Adipose tissue (tissue), 3 donors: ENCODE measurements at regions not wholly inside any gene's neighbourhood (a gene's known extent, or its start where the extent isn't known, plus 50 kb on each side); places are given as distances from the start of the nearest gene placed in this dataset.
"Not testable (repeated sequence)": the region's sequence is repeated elsewhere in the genome, so short reads cannot be mapped to it uniquely, and the experiment has no call there.

ENCODE experiments used
- H3K27ac ChIP-seq: one replicate; pipeline ENCODE4 v1.5.1; 2013; ENCODE audit warnings: low read depth, low read length
- WGBS, 3 donors: extraction: QIAGEN DNeasy Blood & Tissue Kit; methylation state at CpG; one replicate each; pipeline ENCODE4 v1.1.7; 2013; 5-methylcytosine and 5-hydroxymethylcytosine counted together
- donor health status: healthy with polysubstance abuse.
- donor health status: Bipolar disorder and iron deficiency.
- donor health status: healthy.

GRCh38 chr6:43896329-43897255 lies 126.6 kb downstream of the VEGFA start:
- H3K27ac ChIP-seq = no peak overlapping the region
- 71 to 83% (median 77%) methylated on average over 11 of the region's 11 CpGs for WGBS, 3 donors

DNA sequence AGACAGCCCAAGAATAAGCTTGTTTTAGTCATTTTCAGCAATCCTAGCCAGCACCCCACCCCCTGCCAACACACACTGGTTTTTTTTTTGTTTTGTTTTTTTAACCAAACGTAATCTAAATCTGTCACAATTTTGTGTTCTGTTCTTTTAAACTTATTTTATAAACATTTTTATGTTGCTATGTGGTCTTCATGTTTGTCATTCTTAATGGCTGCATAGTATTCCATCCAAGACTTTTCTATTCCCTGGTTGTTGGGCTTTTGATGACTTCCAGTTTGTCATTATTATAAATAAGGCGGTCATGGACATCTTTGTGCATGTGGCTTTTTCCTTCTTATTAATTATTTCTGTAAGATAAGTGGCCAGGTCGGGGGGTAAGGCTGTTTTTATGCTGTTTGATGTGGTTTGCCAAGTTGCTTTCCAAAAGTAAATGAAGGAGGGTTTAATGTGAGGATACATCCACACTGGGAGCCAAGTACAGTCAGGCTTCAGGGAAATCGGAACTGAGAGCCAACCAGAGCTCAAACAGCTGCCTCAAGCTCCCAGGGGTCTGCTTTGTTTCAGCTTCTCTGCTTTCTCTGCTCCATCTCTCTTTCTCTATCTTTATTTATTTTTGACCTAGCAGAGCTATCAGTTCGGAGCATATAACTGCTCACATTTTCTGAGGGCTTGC lies 125.8 kb downstream of the VEGFA start:
- WGBS, 3 donors = 56 to 63% (median 59%) methylated on average over 5 of the region's 5 CpGs
- no peak overlapping the region for H3K27ac ChIP-seq

DNA sequence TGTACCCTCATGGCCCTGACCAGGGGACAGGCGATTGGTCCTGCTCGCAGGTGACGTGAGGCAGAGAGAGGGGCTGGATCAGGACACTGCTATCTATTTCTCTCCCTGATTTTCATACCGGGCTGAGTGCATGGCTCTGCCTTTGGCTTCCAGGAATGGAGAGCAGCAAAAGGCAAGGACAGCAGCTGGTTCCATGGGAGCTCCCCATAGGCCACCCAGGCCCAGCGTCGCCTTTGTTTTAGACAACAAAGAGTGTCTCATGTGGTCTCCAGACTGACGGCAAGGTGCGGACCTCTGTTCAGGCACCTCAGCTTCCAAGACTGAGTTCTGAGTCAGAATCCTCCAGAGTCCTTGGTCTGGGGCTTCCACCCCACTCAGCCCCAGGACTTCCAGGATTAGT lies 123.1 kb downstream of the VEGFA start:
- WGBS, 3 donors = 92 to 97% (median 92%) methylated on average over 8 of the region's 8 CpGs
- no peak overlapping the region for H3K27ac ChIP-seq

DNA sequence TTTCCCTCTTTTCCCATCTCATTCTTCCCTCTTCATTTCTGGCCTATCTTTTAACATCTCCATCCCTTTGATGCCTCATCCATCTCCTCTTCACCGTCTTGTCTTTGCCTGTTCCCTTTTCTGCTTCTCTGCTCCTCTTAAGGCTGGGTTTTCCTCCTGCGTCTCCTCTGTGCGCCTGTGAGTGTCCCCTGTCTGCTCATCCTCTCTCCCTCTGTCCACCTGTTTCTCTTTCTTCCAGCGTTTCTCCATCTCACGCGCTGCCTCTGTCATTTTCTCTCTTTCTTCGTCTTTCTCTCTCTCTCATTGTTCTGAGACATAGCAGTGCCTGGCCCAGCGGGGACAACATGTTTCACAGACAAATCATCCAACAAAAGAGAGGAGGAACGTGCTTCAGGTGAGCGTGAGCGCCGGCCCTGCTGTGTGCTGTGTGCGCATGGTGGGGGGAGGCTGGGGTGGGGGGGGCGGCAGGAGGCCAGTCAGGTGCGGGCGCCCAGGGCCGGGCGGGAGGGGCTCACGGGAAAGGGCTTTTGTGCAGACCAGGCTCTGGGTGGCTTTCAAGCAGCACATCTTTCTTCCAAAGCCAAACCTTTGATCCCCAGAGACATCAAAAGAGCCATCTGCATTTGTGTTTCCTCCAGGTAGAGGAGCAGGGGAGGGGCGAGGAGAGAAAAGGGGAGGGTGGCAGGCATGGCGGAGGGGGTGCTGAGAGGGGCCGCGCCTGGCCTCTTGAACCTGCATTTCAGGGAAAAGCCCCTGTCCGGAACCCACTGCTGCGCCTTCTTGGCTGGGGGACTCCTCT lies 121.3 kb downstream of the VEGFA start:
- H3K27ac ChIP-seq = no peak overlapping the region
- WGBS, 3 donors = 57 to 67% (median 58%) methylated on average over 24 to 25 of the region's 25 CpGs

GRCh38 chr6:43890197-43891062 lies 120.4 kb downstream of the VEGFA start:
- 70 to 82% (median 70%) methylated on average over 17 of the region's 17 CpGs for WGBS, 3 donors

DNA sequence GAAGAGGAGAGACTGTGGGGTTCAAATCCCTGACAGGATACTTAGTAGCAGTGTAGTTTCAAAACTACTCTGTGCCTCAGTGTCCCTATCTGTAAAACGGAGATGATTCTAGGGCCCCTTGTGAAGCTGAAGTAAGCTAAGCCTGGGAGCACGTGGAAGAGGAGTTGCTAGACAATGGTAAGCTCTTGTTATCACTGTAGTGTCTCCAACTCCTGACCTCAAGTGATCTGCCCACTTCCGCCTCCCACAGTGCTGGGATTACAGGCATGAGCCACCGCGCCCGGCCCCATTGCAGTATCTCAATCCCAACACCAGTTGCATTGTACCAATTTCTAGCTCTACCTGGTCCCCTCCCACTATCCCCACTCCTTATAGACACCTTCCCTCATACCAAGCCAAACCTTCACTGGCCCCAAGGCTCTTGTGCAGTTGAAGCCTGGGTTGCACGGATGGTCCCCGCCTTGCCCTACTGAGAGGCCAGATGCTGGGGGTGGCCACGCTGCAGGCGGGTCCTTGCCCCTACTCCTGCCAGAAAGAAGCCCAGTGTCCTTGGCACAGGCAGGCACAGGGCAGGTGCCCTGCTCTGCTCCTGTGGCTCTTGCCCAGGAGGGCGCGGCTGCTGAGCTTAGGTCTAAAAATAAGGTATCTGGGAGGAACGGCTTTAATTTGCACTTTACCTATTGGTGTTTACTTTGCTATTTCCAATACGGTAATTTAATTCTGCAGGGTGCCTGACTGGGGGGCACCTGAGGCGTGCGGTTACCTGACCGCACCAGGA lies 118.1 kb downstream of the VEGFA start:
- whole genome bisulfite sequencing, 3 donors = 80 to 89% (median 86%) methylated on average over 17 of the region's 17 CpGs
- H3K27ac ChIP-seq = no peak overlapping the region

More at GRCh38 chr6:43890197-43891062, 120.4 kb downstream of the VEGFA start:
- no peak overlapping the region for H3K27ac ChIP-seq

DNA sequence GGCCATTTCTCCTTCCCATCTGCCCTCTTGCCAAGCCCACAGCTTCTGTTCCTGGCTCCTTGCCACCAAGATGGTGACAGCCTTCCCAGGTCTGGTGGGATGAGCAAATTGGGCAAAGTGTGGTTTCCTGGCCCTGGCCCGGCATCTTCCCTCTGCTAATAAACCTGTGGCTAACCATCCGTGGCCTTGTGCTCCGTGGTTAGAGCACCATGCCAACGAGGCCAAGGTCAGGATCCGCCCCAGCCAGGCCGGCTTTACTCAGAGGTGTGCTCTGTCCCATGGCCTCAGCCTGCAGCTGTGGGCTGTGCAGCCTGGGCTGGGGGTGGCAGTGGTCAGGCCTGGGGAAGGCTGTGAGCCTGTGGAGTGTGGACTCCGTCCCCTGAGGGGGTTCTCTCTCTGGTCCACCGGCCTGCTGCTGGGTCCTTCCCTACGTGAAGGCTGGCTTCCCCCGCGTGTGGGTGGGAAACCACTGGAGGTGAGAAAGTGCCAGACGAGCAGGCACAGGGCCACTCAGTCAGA lies 117.4 kb downstream of the VEGFA start:
- H3K27ac ChIP-seq = no peak overlapping the region
- WGBS, 3 donors = 58 to 66% (median 63%) methylated on average over 11 to 12 of the region's 12 CpGs

- no peak overlapping the region for H3K27ac ChIP-seq
- WGBS, 3 donors = 75 to 83% (median 80%) methylated on average over 7 of the region's 7 CpGs
Observed at GRCh38 chr6:43886717-43887339, 116.8 kb downstream of the VEGFA start.

- H3K27ac ChIP-seq = no peak overlapping the region
- WGBS, 3 donors = 77 to 85% (median 78%) methylated on average over 10 of the region's 10 CpGs
Observed at GRCh38 chr6:43886067-43886461, 116.1 kb downstream of the VEGFA start.

DNA sequence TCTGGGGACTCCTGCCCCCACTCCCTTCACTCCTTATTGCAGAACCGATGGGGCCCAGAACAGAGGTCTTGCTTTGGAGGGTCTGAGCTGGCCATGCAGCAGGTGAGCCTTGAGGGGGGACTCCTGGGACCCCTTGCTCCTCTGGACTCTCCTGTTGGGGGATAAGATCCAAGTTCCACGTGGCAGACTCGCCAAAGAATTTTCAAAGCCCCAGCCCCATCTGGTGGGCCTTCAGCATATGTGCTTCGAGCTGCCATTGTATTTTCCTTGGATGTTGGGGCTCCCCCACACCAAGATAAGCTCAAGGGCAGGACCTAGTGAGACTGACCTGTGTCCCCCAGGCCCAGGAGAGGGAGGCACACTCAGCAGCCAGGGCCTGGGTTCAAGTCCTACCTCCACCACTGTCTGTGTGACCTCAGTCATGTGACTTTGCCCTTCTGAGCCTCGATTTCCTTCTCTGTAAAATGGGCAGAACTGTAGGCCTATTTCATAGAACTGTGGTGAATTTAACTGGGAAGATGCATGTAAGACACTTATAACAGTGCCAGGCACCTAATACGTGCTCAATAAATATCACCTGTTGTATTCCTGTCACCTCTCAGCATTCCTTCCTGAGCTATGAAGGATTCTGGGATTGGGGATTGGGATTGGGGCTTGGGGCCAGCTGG lies 115.5 kb downstream of the VEGFA start:
- H3K27ac ChIP-seq = no peak overlapping the region
- 82 to 87% (median 83%) methylated on average over 6 of the region's 6 CpGs for WGBS, 3 donors

- no peak overlapping the region for H3K27ac ChIP-seq
- WGBS, 3 donors = 50 to 91% (median 50%) methylated on average over 5 of the region's 5 CpGs
Observed at GRCh38 chr6:43884652-43885022, 114.6 kb downstream of the VEGFA start.

DNA sequence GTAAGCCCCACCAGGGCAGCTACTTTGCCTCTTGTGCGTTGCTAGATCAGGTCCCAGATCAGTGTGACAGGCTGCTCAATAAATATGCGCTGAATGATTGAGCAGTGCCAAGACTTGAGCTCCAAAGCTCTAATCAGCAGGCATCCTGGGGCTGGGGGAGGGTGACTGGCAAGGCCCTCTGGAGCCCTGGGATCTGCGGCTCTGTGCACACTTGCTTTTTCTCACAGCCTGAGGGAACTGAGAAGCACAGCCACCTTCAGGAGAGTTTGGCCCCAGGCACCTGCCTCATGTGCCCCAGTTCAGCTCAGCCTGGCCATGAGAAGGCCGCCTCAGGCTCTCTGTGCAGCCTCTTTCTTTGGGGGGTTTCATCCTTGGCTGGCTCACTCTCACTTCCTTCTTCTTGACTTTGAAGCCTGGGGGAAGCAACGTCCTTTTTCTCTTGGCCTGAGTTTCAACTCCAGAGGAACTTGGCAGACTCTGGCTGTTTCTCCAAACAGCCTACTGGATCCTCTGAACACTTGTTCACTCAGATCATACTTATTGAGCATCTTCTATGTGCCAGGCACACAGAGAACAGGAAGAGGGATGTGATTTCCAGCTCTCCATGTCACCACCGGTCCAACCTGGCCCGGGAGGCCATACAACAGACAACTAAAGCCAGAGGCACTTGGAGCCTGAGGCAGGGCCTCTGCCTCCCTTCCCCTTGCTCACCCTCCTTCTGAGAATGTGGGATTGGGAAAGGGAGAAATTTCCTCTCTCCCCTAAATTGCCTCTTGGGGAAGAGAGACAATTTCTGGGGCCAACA lies 114.0 kb downstream of the VEGFA start:
- WGBS, 3 donors = 52 to 59% (median 53%) methylated on average over 7 of the region's 7 CpGs
- no peak overlapping the region for H3K27ac ChIP-seq

DNA sequence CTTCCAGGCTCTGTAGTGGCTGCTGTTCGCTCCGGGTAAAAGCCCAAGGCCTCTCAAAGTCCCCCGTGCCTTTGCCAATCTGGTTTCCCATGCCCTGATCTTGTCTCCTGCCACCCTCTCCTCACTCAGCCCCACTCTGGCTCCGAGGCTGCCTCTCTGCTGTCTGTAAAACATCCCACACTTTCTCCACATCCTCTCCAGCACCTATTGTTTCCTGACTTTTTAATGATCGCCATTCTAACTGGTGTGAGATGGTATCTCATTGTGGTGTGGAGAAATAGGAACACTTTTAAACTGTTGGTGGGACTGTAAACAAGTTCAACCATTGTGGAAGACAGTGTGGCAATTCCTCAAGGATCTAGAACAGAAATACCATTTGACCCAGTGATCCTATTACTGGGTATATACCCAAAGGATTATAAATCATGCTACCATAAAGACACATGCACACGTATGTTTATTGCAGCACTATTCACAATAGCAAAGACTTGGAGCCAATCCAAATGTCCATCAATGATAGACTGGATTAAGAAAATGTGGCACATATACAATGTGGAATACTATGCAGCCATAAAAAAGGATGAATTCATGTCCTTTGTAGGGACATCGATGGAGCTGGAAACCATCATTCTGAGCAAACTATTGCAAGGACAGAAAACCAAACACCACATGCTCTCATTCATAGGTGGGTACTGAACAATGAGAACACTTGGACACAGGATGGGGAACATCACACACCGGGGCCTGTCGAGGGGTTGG lies 112.9 kb downstream of the VEGFA start:
- H3K27ac ChIP-seq = not testable (repeated sequence)
- 87 to 96% (median 93%) methylated on average over 9 of the region's 9 CpGs for WGBS, 3 donors

GRCh38 chr6:43880236-43881137 lies 110.5 kb downstream of the VEGFA start:
- 80 to 91% (median 81%) methylated on average over 6 of the region's 6 CpGs for WGBS, 3 donors
- H3K27ac ChIP-seq = no peak overlapping the region
